Spleen (tissue), 11 donors: ENCODE measurements at regions not wholly inside any gene's neighbourhood (a gene's known extent, or its start where the extent isn't known, plus 50 kb on each side); places are given as distances from the start of the nearest gene placed in this dataset.

Experiments used
- DNase-seq: peaks from one replicate; pipeline ENCODE4 v3.0.0-alpha.2; 2020
- H3K27ac ChIP-seq, 8 donors: fragments of 200-600 bp; sonication (generic) in 7 of 8; 1 replicate in 4 of 8; 2 replicates in 4 of 8; pipeline versions ENCODE4 v1.5.0 to v1.8.0; 2016 to 2021; ENCODE audit warnings: inconsistent platforms in 4 of 8, mild to moderate bottlenecking in 4 of 8, moderate library complexity in 1 of 8
- H3K27me3 ChIP-seq, 7 donors: fragments of 200-600 bp; sonication (generic) in 6 of 7; replicated peaks in 1 of 7; 1 replicate in 4 of 7; 2 replicates in 3 of 7; pipeline versions ENCODE4 v1.5.0 to v1.8.0; 2016 to 2021; ENCODE audit warnings: inconsistent platforms in 3 of 7, mild to moderate bottlenecking in 1 of 7
- H3K36me3 ChIP-seq, 6 donors: fragments of 200-600 bp; sonication (generic) in 5 of 6; 1 replicate in 4 of 6; 2 replicates in 2 of 6; pipeline versions ENCODE4 v1.5.0 to v1.8.0; 2016 to 2021; ENCODE audit warnings: inconsistent platforms in 2 of 6
- H3K4me1 ChIP-seq, 6 donors: fragments of 200-600 bp; sonication (generic) in 5 of 6; 1 replicate in 3 of 6; 2 replicates in 3 of 6; pipeline versions ENCODE4 v1.5.0 to v1.8.0; 2016 to 2021; ENCODE audit warnings: inconsistent platforms in 3 of 6
- H3K4me3 ChIP-seq, 8 donors: fragments of 200-600 bp; sonication (generic) in 7 of 8; 1 replicate in 4 of 8; 2 replicates in 4 of 8; pipeline versions ENCODE4 v1.5.0 to v1.8.0; 2016 to 2021; ENCODE audit warnings: inconsistent platforms in 4 of 8, mild to moderate bottlenecking in 4 of 8, moderate library complexity in 2 of 8
- H3K9me3 ChIP-seq, 8 donors: fragments of 200-600 bp; sonication (generic) in 7 of 8; 1 replicate in 4 of 8; 2 replicates in 4 of 8; pipeline versions ENCODE4 v1.5.0 to v1.8.0; 2016 to 2021; ENCODE audit warnings: inconsistent platforms in 4 of 8
- POLR2A ChIP-seq, 3 donors: fragments of 450-650 bp; IDR thresholded peaks; one replicate each; pipeline ENCODE4 v1.5.1; 2017; ENCODE audit warnings: antibody characterized with exemption in 3 of 3, mild to moderate bottlenecking in 1 of 3
- POLR2AphosphoS5 ChIP-seq, 3 donors: sonication (generic); formaldehyde crosslinking; IDR thresholded peaks; one replicate each; pipeline ENCODE4 v1.5.1; 2017; ENCODE audit warnings: antibody characterized with exemption in 3 of 3
- WGBS, 5 donors: extraction: QIAGEN DNeasy Blood & Tissue Kit in 3 of 5; methylation state at CpG; one replicate each; pipeline versions ENCODE4 v1.1.5 to v1.1.7; 2013 to 2018; 5-methylcytosine and 5-hydroxymethylcytosine counted together
- intact Hi-C: fragments of 100-400 bp; cut with DNase I; formaldehyde crosslinking; loops from one replicate; pipeline ENCODE4 v1.15.0; 2023; ENCODE audit warnings: low total_unique reads
- TF ChIP-seq, protein P1 (sequence below), 11 experiments: fragments of 200-600 bp in 7 of 11; fragments of 450-650 bp in 4 of 11; sonication (generic) in 4 of 11; IDR thresholded peaks in 8 of 11; conservative IDR thresholded peaks in 3 of 11; 1 replicate in 7 of 11; 2 replicates in 4 of 11; pipeline versions ENCODE4 v1.4.0 to v1.8.0; 2016 to 2021; ENCODE audit warnings: antibody characterized with exemption in 11 of 11, inconsistent platforms in 4 of 11, mild to moderate bottlenecking in 1 of 11
- donor health status: healthy with polysubstance abuse.
- donor health status: DM: no; HTN: no; CAD: no; lungs with moderate emphysema.
- donor health status: DM: no; HTN: no; CAD: no.
- donor health status: Bipolar disorder and iron deficiency.
- donor health status: healthy.
- donor health status: DM: no; HTN: no; CAD: no.
- donor health status: DM: yes; HTN: yes; CAD: no.

DNA sequence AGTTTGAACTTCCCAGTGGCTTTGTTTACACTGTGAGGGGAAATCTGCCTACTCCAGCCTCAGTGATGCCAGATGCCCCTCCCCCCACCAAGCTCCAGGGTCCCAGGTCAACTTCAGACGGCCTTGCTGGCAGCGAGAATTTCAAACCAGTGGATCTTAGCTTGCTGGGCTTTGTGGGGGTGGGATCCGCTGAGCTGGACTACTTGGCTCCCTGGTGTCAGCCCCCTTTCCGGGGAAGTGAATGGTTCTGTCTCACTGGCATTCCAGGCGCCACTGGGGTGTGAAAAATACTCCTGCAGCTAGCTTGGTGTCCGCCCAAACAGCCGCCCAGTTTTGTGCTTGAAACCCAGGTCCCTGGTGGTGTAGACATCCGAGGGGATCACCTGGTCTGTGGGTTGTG, 70.0 kb upstream of the NEUROD1 start:
- no peaks in the 10 kb centered on the region for H3K36me3 ChIP-seq
- H3K4me3 ChIP-seq: no peak overlapping the region
- peaks cover 0 to 15% (median 0%) of the 10 kb centered on the region in 7 donors for H3K27me3 ChIP-seq
- no peaks in the 10 kb centered on the region for H3K4me1 ChIP-seq
- WGBS, 5 donors: 83 to 97% (median 90%) methylated on average over 5 to 8 of the region's 8 CpGs
- TF ChIP-seq, protein P1, sequence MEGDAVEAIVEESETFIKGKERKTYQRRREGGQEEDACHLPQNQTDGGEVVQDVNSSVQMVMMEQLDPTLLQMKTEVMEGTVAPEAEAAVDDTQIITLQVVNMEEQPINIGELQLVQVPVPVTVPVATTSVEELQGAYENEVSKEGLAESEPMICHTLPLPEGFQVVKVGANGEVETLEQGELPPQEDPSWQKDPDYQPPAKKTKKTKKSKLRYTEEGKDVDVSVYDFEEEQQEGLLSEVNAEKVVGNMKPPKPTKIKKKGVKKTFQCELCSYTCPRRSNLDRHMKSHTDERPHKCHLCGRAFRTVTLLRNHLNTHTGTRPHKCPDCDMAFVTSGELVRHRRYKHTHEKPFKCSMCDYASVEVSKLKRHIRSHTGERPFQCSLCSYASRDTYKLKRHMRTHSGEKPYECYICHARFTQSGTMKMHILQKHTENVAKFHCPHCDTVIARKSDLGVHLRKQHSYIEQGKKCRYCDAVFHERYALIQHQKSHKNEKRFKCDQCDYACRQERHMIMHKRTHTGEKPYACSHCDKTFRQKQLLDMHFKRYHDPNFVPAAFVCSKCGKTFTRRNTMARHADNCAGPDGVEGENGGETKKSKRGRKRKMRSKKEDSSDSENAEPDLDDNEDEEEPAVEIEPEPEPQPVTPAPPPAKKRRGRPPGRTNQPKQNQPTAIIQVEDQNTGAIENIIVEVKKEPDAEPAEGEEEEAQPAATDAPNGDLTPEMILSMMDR (IDR thresholded peaks at IDR 0.05 in 8 of 11, conservative IDR thresholded peaks at IDR 0.05 in 3 of 11): no peak
- TF ChIP-seq POLR2AphosphoS5 (IDR thresholded peaks at IDR 0.05) (no peak), POLR2A (IDR thresholded peaks at IDR 0.05) (no peak)
- intact Hi-C loops: no loop called here
- H3K9me3 ChIP-seq: no peaks in the 10 kb centered on the region
- DNase-seq: no peak
- H3K27ac ChIP-seq: no peak overlapping the region

DNA sequence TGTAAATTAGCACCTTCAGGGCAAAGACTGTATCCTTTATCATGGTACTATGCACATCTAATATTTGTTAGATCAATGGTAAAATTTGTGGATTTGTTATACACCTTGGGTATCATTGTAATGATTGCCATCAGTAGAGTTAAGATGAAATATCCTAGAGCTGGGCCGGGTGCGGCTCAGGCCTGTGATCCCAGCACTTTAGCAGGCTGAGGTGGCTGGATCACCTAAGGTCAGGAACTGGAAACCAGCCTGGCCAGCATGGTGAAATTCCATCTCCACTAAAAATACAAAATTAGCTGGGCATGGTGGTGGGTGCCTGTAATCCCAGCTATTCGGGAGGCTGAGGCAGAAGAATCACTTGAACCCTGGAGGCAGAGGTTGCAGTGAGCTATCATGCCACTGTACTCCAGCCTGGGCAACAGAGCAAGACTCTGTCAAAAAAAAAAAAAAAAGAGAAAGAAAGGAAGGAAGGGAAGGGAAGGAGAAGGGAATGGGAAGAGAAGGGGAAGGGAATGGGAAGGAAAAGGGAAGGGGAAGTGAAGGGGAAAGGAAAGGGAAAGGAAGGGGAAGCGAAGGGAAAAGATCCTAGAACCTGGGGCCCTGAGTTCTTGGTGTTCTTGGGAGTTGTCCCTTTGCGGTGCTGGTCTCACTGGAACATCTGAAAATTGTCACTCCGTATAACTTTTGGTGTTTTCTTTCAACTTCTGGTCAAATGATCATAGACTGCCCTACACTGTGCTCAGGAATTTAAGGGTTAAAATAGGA, 71.1 kb upstream of the NEUROD1 start:
- intact Hi-C loops: no loop called here
- DNase-seq: no peak
- Histone ChIP-seq H3K27me3 (peaks cover 0 to 15% (median 0%) of the 10 kb centered on the region in 7 donors), H3K9me3 (no peaks in the 10 kb centered on the region), H3K27ac (no peak overlapping the region), H3K4me3 (no peak overlapping the region), H3K36me3 (no peaks in the 10 kb centered on the region), H3K4me1 (no peaks in the 10 kb centered on the region)
- WGBS, 5 donors: 94 to 98% (median 96%) methylated on average over 6 of the region's 6 CpGs
- no peak for TF ChIP-seq POLR2AphosphoS5 (IDR thresholded peaks at IDR 0.05)
- TF ChIP-seq POLR2A (IDR thresholded peaks at IDR 0.05): no peak
- TF ChIP-seq, protein P1 (IDR thresholded peaks at IDR 0.05 in 8 of 11, conservative IDR thresholded peaks at IDR 0.05 in 3 of 11): no peak

DNA sequence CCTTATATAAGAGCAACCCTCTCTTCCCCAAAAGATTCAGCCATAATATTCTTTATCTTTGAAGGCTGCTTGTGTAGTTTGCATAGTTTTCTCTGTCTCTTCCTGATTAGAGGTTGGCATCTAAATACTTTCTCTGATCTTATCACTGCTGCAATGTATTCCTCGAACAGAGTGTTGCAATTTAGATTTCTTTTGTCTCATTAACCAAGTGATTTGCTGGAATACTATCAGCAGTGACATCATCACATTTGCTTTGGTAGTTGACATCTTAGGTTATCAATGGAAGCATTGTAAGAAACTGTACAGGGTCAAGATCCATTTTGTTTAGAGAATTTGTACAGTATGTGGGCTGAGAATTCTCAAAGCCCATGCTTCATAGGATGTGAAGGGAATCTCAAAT, 72.0 kb upstream of the NEUROD1 start:
- TF ChIP-seq, protein P1 (IDR thresholded peaks at IDR 0.05 in 8 of 11, conservative IDR thresholded peaks at IDR 0.05 in 3 of 11): no peak
- no peak for DNase-seq
- Histone ChIP-seq H3K36me3 (no peaks in the 10 kb centered on the region), H3K27me3 (peaks cover 0 to 15% (median 0%) of the 10 kb centered on the region in 7 donors), H3K9me3 (no peaks in the 10 kb centered on the region), H3K27ac (no peak overlapping the region), H3K4me3 (no peak overlapping the region), H3K4me1 (no peaks in the 10 kb centered on the region)
- intact Hi-C loops: no loop called here
- 0 to 54% (median 22%) methylated on average over 1 of the region's 1 CpG for WGBS, 5 donors

DNA sequence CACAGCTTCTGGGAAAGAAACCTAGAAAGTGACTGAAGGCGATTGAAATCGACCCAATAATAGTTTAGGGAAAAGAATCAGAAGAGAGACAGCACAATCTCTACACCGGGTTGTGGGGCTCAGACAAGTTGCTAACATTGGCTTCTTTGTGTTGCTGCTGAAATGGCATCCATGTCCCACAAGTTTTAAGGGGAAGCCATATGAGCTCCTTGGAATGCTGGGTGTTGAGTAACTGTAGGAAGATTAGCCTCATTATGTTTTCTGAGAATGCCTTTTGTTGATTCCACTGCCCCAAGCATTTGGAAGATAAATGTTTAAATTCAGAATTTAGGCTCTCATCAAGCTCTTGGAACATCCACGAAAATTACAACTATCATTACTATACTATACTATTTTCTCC, 73.4 kb upstream of the NEUROD1 start:
- Histone ChIP-seq H3K9me3 (no peaks in the 10 kb centered on the region), H3K36me3 (no peaks in the 10 kb centered on the region), H3K4me1 (no peaks in the 10 kb centered on the region), H3K27me3 (peaks cover 0 to 15% (median 0%) of the 10 kb centered on the region in 7 donors), H3K27ac (no peak overlapping the region), H3K4me3 (no peak overlapping the region)
- no peak for DNase-seq
- 82 to 97% (median 90%) methylated on average over 4 of the region's 4 CpGs for WGBS, 5 donors
- TF ChIP-seq POLR2AphosphoS5 (IDR thresholded peaks at IDR 0.05) (no peak), POLR2A (IDR thresholded peaks at IDR 0.05) (no peak)
- TF ChIP-seq, protein P1 (IDR thresholded peaks at IDR 0.05 in 8 of 11, conservative IDR thresholded peaks at IDR 0.05 in 3 of 11): no peak
- intact Hi-C loops: no loop called here
